HFF-Myc (cell line): ENCODE measurements at regions not wholly inside any gene's neighbourhood (a gene's known extent, or its start where the extent isn't known, plus 50 kb on each side); places are given as distances from the start of the nearest gene placed in this dataset.

Experiments
- DNase-seq: peaks from one replicate; pipeline ENCODE4 v3.0.0-alpha.2; 2011; ENCODE audit warnings: low read depth; ENCODE audit errors: extremely low read depth
- H3K4me3 ChIP-seq: replicated peaks from 2 replicates; pipeline ENCODE4 v1.5.1; 2011; ENCODE audit warnings: low read depth, mild to moderate bottlenecking, control low read depth, low read length
- TF ChIP-seq, protein P1 (sequence below): IDR thresholded peaks from 2 replicates; pipeline ENCODE4 v1.5.1; 2012; ENCODE audit warnings: mild to moderate bottlenecking, low read depth, low read length, control low read depth; ENCODE audit errors: missing control alignments

DNA sequence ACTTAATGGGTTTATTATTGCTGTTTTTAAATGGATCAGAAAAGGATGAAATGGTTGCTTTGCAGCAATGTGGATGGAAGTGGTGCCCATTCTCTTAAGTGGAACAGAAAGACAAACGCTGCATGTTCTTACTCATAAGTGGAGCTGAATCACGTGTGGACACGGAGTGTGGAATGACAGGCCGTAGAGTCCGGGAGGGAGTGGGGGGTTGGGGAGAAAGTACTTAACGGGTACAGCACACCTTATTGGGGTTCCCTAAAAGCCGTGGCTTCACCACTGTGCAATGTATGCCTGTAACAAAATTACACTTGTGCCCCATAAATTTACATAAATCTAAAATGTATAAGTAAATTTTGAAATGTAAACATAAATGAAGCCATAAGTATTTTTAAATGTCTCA lies 64.0 kb upstream of the CTDP1 start:
- no peak for DNase-seq
- TF ChIP-seq, protein P1, sequence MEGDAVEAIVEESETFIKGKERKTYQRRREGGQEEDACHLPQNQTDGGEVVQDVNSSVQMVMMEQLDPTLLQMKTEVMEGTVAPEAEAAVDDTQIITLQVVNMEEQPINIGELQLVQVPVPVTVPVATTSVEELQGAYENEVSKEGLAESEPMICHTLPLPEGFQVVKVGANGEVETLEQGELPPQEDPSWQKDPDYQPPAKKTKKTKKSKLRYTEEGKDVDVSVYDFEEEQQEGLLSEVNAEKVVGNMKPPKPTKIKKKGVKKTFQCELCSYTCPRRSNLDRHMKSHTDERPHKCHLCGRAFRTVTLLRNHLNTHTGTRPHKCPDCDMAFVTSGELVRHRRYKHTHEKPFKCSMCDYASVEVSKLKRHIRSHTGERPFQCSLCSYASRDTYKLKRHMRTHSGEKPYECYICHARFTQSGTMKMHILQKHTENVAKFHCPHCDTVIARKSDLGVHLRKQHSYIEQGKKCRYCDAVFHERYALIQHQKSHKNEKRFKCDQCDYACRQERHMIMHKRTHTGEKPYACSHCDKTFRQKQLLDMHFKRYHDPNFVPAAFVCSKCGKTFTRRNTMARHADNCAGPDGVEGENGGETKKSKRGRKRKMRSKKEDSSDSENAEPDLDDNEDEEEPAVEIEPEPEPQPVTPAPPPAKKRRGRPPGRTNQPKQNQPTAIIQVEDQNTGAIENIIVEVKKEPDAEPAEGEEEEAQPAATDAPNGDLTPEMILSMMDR, result no peak
- no peak overlapping the region for H3K4me3 ChIP-seq

DNA sequence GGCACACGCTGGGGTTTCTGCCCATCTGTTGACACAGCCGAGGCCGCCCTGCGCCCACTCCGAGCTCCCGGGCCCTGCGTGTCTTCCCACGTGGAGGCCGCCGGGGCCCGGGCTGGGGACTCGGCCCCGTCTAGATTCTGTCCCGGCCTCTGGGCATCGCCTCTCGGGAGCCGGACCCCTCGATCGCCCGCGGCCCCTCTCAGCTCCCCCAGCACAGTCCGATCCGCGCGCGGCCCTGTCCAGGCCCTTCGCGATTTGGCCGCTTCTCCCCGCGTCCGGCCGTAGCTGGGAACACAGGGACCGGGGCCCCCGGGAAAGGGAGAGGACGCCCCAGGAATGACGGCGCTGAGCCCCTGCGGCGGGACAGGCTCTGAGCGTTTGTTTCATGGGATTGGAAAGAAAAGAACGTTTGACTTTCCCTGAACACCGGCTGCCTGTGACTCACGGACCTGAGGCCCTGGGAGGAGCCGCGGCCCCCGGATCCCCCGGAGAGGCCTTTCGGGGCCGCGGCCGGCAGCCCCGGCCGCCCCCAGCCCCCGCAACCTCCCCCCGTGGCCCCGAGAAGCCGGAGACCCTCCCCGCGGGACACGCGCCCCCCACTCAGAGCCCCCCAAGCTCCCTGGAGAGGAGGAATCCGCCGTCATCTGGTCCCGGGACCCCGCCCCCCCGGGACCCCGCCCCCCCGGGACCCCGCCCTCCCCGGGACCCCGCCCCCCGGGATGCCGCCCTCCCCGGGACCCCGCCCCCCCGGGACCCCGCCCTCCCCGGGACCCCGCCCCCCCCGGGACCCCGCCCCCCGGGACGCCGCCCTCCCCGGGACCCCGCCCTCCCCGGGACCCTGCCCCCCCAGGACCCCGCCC lies 62.7 kb upstream of the CTDP1 start:
- DNase-seq, result no peak
- peak overlapping the region; percentile 18 for H3K4me3 ChIP-seq
- TF ChIP-seq, protein P1, result no peak

DNA sequence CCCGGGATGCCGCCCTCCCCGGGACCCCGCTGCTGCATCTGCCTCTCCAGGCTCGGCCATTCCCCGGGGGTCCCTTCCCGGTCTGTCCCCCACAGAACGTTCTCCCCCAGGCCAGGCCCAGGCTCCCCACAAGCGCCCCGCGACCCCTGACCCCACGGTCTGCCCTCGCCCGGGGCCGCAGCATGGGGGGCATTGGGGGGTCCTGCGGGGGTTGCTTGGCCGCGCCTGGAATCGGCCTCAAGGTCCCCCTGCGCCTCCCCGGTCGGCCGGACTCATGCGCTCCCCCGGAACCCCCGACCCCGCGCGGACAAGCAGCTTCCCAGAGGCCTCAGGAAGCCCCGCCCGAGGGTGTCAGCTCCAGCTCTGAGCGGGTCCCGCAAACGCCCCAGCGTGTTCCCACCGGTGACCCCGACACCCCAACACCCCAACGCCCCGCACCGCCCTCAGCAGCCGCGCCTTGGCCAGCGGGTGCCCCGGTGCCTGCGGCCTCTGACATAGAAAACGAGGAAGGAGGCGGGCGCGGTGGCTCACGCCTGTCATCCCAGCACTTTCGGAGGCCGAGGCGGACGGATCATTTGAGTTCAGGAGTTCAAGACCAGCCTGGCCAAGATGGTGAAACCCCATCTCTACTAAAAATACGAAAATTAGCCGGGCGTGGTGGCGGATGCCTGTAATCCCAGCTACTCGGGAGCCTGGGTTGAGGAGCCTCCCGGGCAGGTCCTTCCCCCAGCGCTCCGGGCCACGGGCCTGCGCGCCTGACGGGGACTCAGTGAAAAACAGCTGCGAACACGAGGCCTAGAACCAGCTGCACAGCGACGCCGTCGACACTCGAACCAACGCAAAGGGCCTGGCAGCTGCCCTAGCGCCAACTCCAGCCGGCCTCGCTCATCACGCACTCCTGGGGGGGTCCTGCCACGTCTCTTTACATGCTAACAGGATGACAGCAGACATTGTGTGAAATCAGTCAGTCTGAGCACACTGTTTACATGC lies 61.8 kb upstream of the CTDP1 start:
- TF ChIP-seq, protein P1, result no peak
- DNase-seq, result no peak
- H3K4me3 ChIP-seq, result no peak overlapping the region

DNA sequence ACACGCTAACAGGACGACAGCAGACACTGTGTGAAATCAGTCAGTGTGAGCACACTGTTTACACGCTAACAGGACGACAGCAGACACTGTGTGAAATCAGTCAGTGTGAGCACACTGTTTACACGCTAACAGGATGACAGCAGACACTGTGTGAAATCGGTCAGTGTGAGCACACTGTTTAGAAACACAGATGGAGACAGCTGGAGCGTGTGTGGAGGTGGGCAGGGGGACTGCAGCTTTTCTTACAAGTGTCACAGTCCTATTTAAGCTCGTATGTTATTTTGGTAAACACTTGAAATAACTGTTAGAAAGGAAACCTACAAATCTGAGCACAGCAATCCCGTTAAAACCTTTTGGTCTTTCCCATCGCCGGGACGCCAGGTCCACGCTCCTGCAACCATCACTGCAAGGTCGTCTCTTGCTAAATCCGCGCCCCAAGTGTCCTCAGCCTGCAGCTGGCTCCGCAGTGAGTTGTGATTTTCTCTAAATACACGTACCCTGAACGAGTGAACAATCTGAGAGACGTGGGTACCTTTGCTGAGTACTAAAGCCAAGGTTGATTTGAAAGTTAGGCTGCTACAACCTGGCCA lies 58.9 kb upstream of the CTDP1 start:
- no peak overlapping the region for H3K4me3 ChIP-seq
- DNase-seq, result no peak
- TF ChIP-seq, protein P1, result no peak

DNA sequence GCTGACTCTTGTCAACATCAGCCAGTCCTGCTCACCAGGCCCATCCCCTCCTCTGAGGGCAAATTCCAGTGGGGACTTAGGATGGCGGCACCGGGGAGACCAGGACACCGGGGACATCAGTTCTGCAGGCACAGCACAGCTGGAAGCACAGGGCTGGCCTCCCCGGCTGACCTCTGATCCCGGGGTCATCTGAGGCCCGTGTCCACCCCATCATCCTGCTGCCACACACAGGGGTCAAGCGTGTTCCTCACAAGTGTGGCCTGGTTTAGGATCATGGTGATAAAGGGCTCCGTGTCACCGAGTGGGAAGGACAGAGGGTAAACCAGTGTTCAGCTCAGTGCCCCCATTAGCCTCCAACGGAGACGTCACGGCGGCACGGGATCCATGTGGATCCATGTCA lies 58.1 kb upstream of the CTDP1 start:
- no peak overlapping the region for H3K4me3 ChIP-seq
- no peak for DNase-seq
- TF ChIP-seq, protein P1, result no peak

DNA sequence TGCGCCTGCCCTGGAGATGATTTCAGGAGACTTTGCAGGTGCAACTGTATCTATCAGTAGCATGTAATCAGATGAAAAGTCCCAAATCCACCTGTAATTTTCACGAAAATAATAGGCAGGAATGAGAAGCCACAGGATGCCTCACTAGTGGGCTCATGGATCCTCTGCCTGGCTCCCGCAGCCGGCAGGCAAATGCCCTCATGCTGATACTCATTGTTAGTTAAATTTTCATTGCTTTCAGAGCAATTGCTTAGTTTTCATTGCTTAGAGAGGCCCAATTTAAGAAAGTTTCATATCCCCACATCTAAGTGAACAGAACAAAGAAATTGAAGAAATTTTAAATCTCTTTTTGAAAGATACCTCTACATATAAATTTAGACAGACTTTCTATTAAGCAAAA lies 57.6 kb upstream of the CTDP1 start:
- DNase-seq, result no peak
- H3K4me3 ChIP-seq, result no peak overlapping the region
- TF ChIP-seq, protein P1, result no peak
